Sigmoid colon (tissue), 4 donors: ENCODE measurements at regions not wholly inside any gene's neighbourhood (a gene's known extent, or its start where the extent isn't known, plus 50 kb on each side); places are given as distances from the start of the nearest gene placed in this dataset.

Experiments
- EP300 ChIP-seq, 4 donors: sonication (generic); formaldehyde crosslinking; IDR thresholded peaks; one replicate each; pipeline ENCODE4 v1.6.1; 2017; ENCODE audit warnings: antibody characterized with exemption in 4 of 4
- POLR2A ChIP-seq, 2 donors: fragments of 450-650 bp; IDR thresholded peaks; one replicate each; pipeline ENCODE4 v1.6.1; 2016; ENCODE audit warnings: antibody characterized with exemption in 2 of 2, mild to moderate bottlenecking in 2 of 2, moderate library complexity in 2 of 2
- POLR2AphosphoS5 ChIP-seq, 4 donors: sonication (generic); formaldehyde crosslinking; IDR thresholded peaks; one replicate each; pipeline ENCODE4 v1.6.1; 2017; ENCODE audit warnings: antibody characterized with exemption in 4 of 4
- TF ChIP-seq, protein P1 (sequence below), 4 experiments: fragments of 450-650 bp in 3 of 4; fragments of 200-600 bp in 1 of 4; IDR thresholded peaks; one replicate each; pipeline ENCODE4 v1.5.1; 2016 to 2019; ENCODE audit warnings: antibody characterized with exemption in 4 of 4, mild to moderate bottlenecking in 3 of 4, moderate library complexity in 2 of 4

DNA sequence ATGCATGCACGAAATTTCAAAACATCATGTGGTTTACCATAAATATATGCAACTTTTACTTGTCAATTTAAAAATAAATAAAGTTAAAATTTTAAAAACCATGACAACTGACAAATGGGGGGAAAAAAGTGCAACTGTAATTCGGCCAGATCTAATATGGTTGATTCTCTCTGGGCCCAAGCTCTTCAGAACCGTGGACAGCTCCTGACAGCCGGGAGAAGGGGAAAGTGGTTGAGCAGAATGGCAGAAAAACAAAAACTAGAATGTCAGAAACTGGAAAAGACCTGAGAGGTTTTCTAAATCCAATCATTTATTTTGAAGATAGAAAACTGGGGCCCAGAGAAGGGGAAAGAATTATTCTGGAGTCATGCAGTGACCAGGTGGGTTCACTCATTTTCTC lies 126.6 kb downstream of the TMEM132E start:
- TF ChIP-seq EP300 (IDR thresholded peaks at IDR 0.05), result no peak
- TF ChIP-seq, protein P1, sequence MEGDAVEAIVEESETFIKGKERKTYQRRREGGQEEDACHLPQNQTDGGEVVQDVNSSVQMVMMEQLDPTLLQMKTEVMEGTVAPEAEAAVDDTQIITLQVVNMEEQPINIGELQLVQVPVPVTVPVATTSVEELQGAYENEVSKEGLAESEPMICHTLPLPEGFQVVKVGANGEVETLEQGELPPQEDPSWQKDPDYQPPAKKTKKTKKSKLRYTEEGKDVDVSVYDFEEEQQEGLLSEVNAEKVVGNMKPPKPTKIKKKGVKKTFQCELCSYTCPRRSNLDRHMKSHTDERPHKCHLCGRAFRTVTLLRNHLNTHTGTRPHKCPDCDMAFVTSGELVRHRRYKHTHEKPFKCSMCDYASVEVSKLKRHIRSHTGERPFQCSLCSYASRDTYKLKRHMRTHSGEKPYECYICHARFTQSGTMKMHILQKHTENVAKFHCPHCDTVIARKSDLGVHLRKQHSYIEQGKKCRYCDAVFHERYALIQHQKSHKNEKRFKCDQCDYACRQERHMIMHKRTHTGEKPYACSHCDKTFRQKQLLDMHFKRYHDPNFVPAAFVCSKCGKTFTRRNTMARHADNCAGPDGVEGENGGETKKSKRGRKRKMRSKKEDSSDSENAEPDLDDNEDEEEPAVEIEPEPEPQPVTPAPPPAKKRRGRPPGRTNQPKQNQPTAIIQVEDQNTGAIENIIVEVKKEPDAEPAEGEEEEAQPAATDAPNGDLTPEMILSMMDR (IDR thresholded peaks at IDR 0.05), result no peak
- TF ChIP-seq POLR2AphosphoS5 (IDR thresholded peaks at IDR 0.05), result no peak
- no peak for TF ChIP-seq POLR2A (IDR thresholded peaks at IDR 0.05)
